Panc1 (cell line): ENCODE measurements at regions not wholly inside any gene's neighbourhood (a gene's known extent, or its start where the extent isn't known, plus 50 kb on each side); places are given as distances from the start of the nearest gene placed in this dataset.

ENCODE experiments used
- ATAC-seq: fragments of 200-7000 bp; cut with Tn5 transposase; 2 replicates; pipeline ENCODE4 v1.9.1; 2020; ENCODE audit warnings: mild to moderate bottlenecking, moderate library complexity
- BruUV-seq: library from RNA; stranded (reverse); fragments of 400-500 nt; replicated peaks from 2 replicates; lab custom pipeline; 2021; lab: Mats Ljungman, UMichigan
- CTCF ChIA-PET: fragments of 300-600 bp; sonication (Branson Sonifier 250); formaldehyde crosslinking; loops from one replicate; lab custom pipeline; 2022; ENCODE audit warnings: antibody characterized with exemption; lab: Charles Lee
- POLR2A ChIA-PET: fragments of 300-600 bp; sonication (Branson Sonifier 250); formaldehyde crosslinking; loops from one replicate; lab custom pipeline; 2022; ENCODE audit warnings: antibody characterized with exemption; lab: Charles Lee
- DNase-seq: peaks from one replicate; pipeline ENCODE4 v3.0.0-alpha.2; 2010; ENCODE audit warnings: low read depth, low spot score
- H3K27ac ChIP-seq: 2 replicates; pipeline ENCODE4 v1.5.1; 2011; ENCODE audit warnings: mild to moderate bottlenecking, low read length, inconsistent platforms
- H3K27me3 ChIP-seq: fragments of 200-500 bp; sonication (Bioruptor generic); 2 replicates; pipeline ENCODE4 v1.6.0; 2014; ENCODE audit warnings: low read length, inconsistent platforms; ENCODE audit not compliant: control insufficient read depth, insufficient read depth
- H3K36me3 ChIP-seq: fragments of 200-500 bp; sonication (Bioruptor generic); 2 replicates; pipeline ENCODE4 v1.5.1; 2014; ENCODE audit warnings: inconsistent platforms, mild to moderate bottlenecking, low read length, moderate library complexity; ENCODE audit not compliant: control insufficient read depth, insufficient read depth
- H3K4me1 ChIP-seq: 2 replicates; pipeline ENCODE4 v1.5.1; 2011; ENCODE audit warnings: inconsistent platforms, mild to moderate bottlenecking, low read length, moderate library complexity; ENCODE audit not compliant: control insufficient read depth, insufficient read depth
- H3K4me3 ChIP-seq, 2 experiments: 2 replicates each; pipeline ENCODE4 v1.5.1; 2011 to 2012; ENCODE audit warnings: low read depth in 2 of 2, low read length in 2 of 2, mild to moderate bottlenecking in 2 of 2, inconsistent platforms in 1 of 2, moderate library complexity in 1 of 2
- H3K9me3 ChIP-seq: fragments of 200-500 bp; sonication (Bioruptor generic); 2 replicates; pipeline ENCODE4 v1.5.1; 2014; ENCODE audit warnings: low read depth, mild to moderate bottlenecking, inconsistent platforms, low read length, moderate library complexity; ENCODE audit not compliant: control insufficient read depth, insufficient read depth
- CTCF ChIP-seq: fragments of 450-650 bp; IDR thresholded peaks from 2 replicates; pipeline ENCODE4 v1.5.1; 2017; ENCODE audit warnings: mild to moderate bottlenecking
- POLR2AphosphoS5 ChIP-seq: IDR thresholded peaks from 2 replicates; pipeline ENCODE4 v1.6.1; 2012; ENCODE audit warnings: mild to moderate bottlenecking, low read depth, low read length, moderate library complexity
- REST ChIP-seq, 2 experiments: IDR thresholded peaks; 2 replicates each; pipeline ENCODE4 v1.6.1; 2011 to 2012; ENCODE audit warnings: low read depth in 2 of 2, control low read depth in 1 of 2, low read length in 1 of 2, mild to moderate bottlenecking in 1 of 2, moderate library complexity in 1 of 2; ENCODE audit not compliant: insufficient read depth in 1 of 2
- SIN3A ChIP-seq: IDR thresholded peaks from 2 replicates; pipeline ENCODE4 v1.6.1; 2012; ENCODE audit warnings: low read depth, mild to moderate bottlenecking, low read length, moderate library complexity, borderline replicate concordance; ENCODE audit not compliant: insufficient read depth
- TCF7L2 ChIP-seq: IDR thresholded peaks from 2 replicates; pipeline ENCODE4 v1.6.1; 2011; ENCODE audit warnings: mild to moderate bottlenecking, low read depth, low read length, inconsistent platforms
- in situ Hi-C: cut with HindIII; loops from 2 replicates; pipeline ENCODE4 v1.10.0; 2016; ENCODE audit warnings: low sequenced_read_pairs, low pct_unique_long_range_greater_than_20kb
- intact Hi-C: fragments of 100-400 bp; cut with micrococcal nuclease; formaldehyde crosslinking; loops from one replicate; pipeline ENCODE4 v1.10.0; 2022; ENCODE audit not compliant: unreplicated experiment

GRCh38 chr13:107482688-107483087, 732.6 kb downstream of the LIG4 start:
- H3K4me1 ChIP-seq = no peaks in the 10 kb centered on the region
- in situ Hi-C loops = no loop called here
- intact Hi-C loops = no loop called here
- no peaks in the 10 kb centered on the region for H3K36me3 ChIP-seq
- no peak overlapping the region for H3K4me3 ChIP-seq
- ChIA-PET POLR2A (no interaction called here), CTCF (no interaction called here)
- TF ChIP-seq POLR2AphosphoS5 (no peak), REST (IDR thresholded peaks at IDR 0.05; ENCODE audit: insufficient read depth in 1 of 2, low read depth in 2 of 2, low read length in 1 of 2) (no peak), TCF7L2 (no peak), CTCF (no peak), SIN3A (no peak)
- no peaks in the 10 kb centered on the region for H3K27me3 ChIP-seq
- ATAC-seq (no peak), DNase-seq (no peak)
- H3K27ac ChIP-seq = no peak overlapping the region
- no peaks in the 10 kb centered on the region for H3K9me3 ChIP-seq
- no TSS peak for BruUV-seq

DNA sequence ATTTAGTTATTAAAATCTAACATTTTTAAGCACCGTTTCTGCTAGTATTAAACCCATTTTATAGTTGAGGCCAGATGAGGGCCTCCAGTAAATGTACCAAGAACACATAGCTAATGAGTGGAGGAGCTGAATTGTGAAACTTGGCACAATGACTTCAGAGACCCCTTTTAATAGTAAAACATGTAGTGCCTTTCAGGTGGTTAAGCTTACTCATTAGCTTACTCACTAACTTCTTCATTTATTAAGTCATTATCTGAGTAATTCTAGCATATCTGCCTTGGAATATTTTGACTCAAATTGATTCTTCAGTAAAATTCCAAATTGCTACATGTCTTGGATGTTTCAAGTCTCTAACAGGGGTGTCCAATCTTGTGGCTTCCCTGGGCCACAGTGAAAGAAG, 735.2 kb downstream of the LIG4 start:
- CTCF ChIA-PET = no interaction called here
- no peak for ATAC-seq
- Histone ChIP-seq H3K27ac (no peak overlapping the region), H3K27me3 (no peaks in the 10 kb centered on the region), H3K4me3 (no peak overlapping the region), H3K4me1 (no peaks in the 10 kb centered on the region), H3K9me3 (no peaks in the 10 kb centered on the region), H3K36me3 (no peaks in the 10 kb centered on the region)
- intact Hi-C loops (no loop called here), in situ Hi-C loops (no loop called here)
- DNase-seq = no peak
- TF ChIP-seq POLR2AphosphoS5 (no peak), CTCF (no peak), SIN3A (no peak), REST (IDR thresholded peaks at IDR 0.05; ENCODE audit: insufficient read depth in 1 of 2, low read depth in 2 of 2, low read length in 1 of 2) (no peak), TCF7L2 (no peak)
- BruUV-seq = no TSS peak
- POLR2A ChIA-PET = no interaction called here
